GM10248 (cell line): ENCODE measurements at regions not wholly inside any gene's neighbourhood (a gene's known extent, or its start where the extent isn't known, plus 50 kb on each side); places are given as distances from the start of the nearest gene placed in this dataset.

Source experiments
- CTCF ChIA-PET: fragments of 300-600 bp; sonication (Branson Sonifier 250); formaldehyde crosslinking; extraction: SDS; loops from one replicate; lab custom pipeline; 2021; ENCODE audit warnings: antibody characterized with exemption; lab: Yijun Ruan, JAX
- POLR2A ChIA-PET: fragments of 350-650 bp; sonication (Branson Sonifier 250); formaldehyde crosslinking; extraction: SDS; loops from one replicate; lab custom pipeline; 2020; ENCODE audit warnings: antibody characterized with exemption; lab: Yijun Ruan, JAX
- DNase-seq: peaks from one replicate; pipeline ENCODE4 v3.0.0; 2012; ENCODE audit errors: extremely low spot score
- TF ChIP-seq, protein P1 (sequence below): IDR thresholded peaks from 2 replicates; pipeline ENCODE4 v1.5.1; 2012; ENCODE audit warnings: mild to moderate bottlenecking, low read depth; ENCODE audit errors: extremely low read depth, missing control alignments, control extremely low read depth

DNA sequence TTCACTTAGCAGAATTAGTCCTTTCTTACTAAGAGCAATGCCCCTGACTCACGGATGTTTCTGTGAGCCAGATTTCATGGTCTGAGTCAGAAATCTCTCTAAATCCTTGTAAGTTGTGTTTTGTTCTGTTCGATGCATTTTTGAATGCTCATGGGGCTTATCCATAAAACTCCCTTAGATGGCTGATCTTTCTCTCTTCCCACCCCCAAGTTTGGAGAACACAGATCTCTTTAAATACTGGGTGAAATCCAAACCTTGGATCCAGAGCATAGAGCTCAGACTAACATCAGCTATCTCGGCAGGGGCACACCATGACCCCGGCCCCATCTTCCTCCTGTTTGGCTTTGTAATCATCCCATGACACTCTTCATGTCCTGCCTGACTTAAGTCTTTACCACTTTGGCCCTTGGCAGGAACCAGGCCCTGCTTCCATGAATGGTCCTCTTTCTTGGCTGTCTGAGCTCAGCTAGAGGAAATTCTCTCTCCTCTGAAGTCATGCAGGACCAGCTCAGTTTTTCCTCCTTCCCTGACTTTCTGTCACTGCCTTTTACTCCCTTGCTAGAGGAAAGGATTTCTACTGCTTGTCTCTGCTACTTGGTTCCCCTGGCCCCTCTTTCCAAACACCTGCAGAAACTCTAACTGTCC is 120.4 kb upstream of the RAB11FIP2 start:
- DNase-seq, result no peak
- ChIA-PET CTCF (no interaction called here), POLR2A (no interaction called here)
- TF ChIP-seq, protein P1, sequence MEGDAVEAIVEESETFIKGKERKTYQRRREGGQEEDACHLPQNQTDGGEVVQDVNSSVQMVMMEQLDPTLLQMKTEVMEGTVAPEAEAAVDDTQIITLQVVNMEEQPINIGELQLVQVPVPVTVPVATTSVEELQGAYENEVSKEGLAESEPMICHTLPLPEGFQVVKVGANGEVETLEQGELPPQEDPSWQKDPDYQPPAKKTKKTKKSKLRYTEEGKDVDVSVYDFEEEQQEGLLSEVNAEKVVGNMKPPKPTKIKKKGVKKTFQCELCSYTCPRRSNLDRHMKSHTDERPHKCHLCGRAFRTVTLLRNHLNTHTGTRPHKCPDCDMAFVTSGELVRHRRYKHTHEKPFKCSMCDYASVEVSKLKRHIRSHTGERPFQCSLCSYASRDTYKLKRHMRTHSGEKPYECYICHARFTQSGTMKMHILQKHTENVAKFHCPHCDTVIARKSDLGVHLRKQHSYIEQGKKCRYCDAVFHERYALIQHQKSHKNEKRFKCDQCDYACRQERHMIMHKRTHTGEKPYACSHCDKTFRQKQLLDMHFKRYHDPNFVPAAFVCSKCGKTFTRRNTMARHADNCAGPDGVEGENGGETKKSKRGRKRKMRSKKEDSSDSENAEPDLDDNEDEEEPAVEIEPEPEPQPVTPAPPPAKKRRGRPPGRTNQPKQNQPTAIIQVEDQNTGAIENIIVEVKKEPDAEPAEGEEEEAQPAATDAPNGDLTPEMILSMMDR, result no peak

DNA sequence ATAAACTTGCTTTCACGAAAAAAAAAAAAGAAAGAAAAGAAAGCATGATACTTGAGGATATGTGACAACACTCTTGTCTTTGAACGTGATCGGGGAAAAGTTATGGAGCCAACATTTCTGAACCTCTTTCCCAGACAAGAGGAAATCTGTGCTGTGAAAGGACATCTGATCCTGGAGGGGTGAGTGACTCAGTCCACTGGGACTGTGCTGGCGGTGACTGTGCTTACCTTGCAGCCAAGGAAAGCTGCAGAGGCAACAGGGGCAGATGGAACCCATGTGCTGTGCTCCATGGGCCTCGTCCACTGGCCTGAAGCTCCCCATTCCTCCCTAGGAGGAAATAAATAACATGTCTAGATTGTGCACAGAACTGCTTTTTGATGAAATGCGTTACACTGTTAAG is 116.5 kb upstream of the RAB11FIP2 start:
- no peak for DNase-seq
- ChIA-PET CTCF (no interaction called here), POLR2A (no interaction called here)
- TF ChIP-seq, protein P1, result no peak

DNA sequence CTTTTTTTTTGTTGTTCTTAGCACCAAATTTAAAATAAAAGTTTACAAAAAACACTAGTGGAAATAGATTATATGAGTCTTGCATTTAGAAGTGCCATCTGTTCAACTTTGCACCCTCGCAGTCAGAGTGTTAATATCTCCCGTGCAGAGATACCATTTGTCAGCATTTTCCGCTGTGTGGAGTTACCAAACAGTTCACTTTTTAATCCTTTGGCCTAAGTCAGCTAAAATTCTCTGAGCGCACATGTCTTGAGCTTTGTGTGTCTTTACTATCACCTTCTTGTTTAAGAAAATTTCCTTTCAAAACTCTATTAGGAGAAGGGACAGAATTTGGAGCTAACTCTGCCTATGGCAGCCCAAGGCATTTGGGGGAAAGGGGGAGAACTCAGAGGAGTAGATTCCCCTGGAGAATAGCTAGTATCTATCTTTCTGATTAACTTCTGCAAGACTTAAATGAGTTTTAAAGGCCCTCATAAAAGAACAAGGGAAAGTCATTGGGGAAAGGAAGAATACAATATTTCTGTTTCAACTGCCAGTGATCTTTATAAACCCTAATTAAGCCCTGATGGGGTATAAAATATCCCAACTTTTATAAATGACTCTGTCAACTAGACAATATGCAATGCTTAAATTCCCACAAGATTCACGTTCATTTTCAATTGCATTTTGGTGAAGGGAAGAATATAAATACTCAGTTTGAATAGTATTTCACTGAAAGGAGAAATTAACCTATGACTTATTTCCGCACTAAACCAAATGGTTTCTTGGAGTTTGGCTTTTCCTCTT is 114.9 kb upstream of the RAB11FIP2 start:
- POLR2A ChIA-PET, result no interaction called here
- TF ChIP-seq, protein P1, result no peak
- CTCF ChIA-PET, result interaction anchor here (0.8 to 0.9 kb wide), 2 partner anchors 13 to 18 kb away, joined by 3 read pairs; no protein-coding TSS in a partner anchor
- DNase-seq, result no peak

DNA sequence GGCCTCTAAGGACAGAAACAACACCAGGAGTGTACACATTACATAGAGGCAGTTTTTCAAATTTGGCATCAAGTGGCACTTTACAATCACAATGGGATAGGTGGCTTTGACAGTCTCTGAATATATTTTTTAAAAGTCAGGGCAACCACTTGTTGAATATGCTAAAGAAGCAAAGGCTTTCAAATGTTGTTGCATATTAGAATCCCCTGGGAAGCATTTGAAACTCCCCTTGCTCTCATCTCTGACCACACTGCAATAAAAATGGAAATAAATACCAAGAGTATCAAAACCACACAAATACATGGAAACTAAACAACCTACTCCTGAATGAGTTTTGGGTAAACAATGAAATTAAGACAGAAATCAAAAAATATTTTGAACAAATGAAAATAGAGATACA is 106.5 kb upstream of the RAB11FIP2 start:
- CTCF ChIA-PET, result no interaction called here
- DNase-seq, result no peak
- POLR2A ChIA-PET, result no interaction called here
- TF ChIP-seq, protein P1, result no peak

DNA sequence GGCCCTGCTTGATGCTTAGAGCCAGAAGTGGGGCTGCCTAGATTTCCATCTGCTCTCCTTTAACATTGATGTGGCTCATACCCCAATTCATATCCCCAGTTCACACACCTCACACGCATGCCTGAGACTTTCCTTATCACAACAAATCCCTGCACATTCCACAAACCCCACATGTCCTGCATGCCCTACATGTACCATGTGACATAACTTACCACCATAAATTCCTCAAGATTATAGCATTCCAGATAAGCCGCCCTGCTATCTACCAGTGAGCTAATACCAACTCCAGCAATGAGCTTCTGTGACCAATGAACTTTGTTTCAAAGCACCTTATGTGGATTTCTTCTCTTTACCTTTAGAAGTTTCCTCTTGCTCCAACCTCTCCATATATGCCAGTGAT is 104.7 kb upstream of the RAB11FIP2 start:
- CTCF ChIA-PET, result interaction anchor here (1.5 kb wide), 1 partner anchor 655 kb away, joined by 4 read pairs; no protein-coding TSS in a partner anchor
- POLR2A ChIA-PET, result no interaction called here
- TF ChIP-seq, protein P1, result no peak
- DNase-seq, result no peak

DNA sequence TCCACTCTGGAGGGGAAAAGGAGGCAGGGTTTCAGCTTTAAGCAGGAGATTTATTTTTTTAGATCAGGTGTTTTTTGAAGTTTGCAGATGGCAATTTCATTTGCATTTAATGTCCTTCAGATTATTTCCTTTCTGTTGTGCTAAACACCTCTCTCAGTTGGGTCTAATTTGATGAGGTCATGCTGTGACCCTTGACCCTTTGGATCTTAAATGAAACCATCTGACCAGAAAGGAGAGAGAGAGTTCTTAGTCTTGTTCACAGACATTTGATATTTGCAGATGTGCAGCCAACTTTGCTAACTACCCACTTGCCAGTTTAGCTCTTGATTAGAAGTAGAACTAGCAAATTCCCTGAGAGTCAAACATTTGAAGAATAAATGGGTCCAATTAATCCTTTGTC is 101.5 kb upstream of the RAB11FIP2 start:
- no peak for DNase-seq
- ChIA-PET POLR2A (no interaction called here), CTCF (interaction anchor here (2.0 kb wide), 1 partner anchor 8 kb away, joined by 4 read pairs; no protein-coding TSS in a partner anchor)
- TF ChIP-seq, protein P1, result no peak
